Trophoblast cell (in vitro differentiated cells and primary cell): ENCODE measurements at regions not wholly inside any gene's neighbourhood (a gene's known extent, or its start where the extent isn't known, plus 50 kb on each side); places are given as distances from the start of the nearest gene placed in this dataset.

ENCODE experiments used
- DNase-seq, 2 donors: peaks; one replicate each; pipeline ENCODE4 v3.0.0-alpha.2; 2016
- H2AFZ ChIP-seq: 2 replicates; pipeline ENCODE4 v1.6.1; 2013; ENCODE audit warnings: low read length, moderate library complexity, mild to moderate bottlenecking; ENCODE audit not compliant: insufficient read depth, poor library complexity
- H2AK5ac ChIP-seq: 2 replicates; pipeline ENCODE4 v1.6.1; 2013; ENCODE audit warnings: mild to moderate bottlenecking, low read length
- H2BK120ac ChIP-seq: 2 replicates; pipeline ENCODE4 v1.6.1; 2013; ENCODE audit warnings: low read length, mild to moderate bottlenecking, moderate library complexity; ENCODE audit not compliant: insufficient read depth, poor library complexity
- H2BK12ac ChIP-seq: 2 replicates; pipeline ENCODE4 v1.6.1; 2013; ENCODE audit warnings: mild to moderate bottlenecking, low read length, moderate library complexity
- H2BK5ac ChIP-seq: 2 replicates; pipeline ENCODE4 v1.6.1; 2013; ENCODE audit warnings: low read length, low read depth, moderate library complexity, mild to moderate bottlenecking; ENCODE audit not compliant: poor library complexity
- H3K14ac ChIP-seq: 2 replicates; pipeline ENCODE4 v1.6.1; 2013; ENCODE audit warnings: mild to moderate bottlenecking, low read length
- H3K18ac ChIP-seq: 2 replicates; pipeline ENCODE4 v1.6.1; 2013; ENCODE audit warnings: mild to moderate bottlenecking, low read length
- H3K23ac ChIP-seq: 2 replicates; pipeline ENCODE4 v1.6.1; 2013; ENCODE audit warnings: low read length
- H3K27ac ChIP-seq: 2 replicates; pipeline ENCODE4 v1.5.1; 2013; ENCODE audit warnings: low read depth, mild to moderate bottlenecking, inconsistent platforms, low read length, moderate library complexity
- H3K27me3 ChIP-seq: 2 replicates; pipeline ENCODE4 v1.6.1; 2013; ENCODE audit warnings: inconsistent platforms, mild to moderate bottlenecking, low read length, moderate library complexity; ENCODE audit not compliant: insufficient read depth
- H3K36me3 ChIP-seq, 2 experiments: 1 replicate in 1 of 2; 2 replicates in 1 of 2; pipeline ENCODE4 v1.6.1; 2013; ENCODE audit warnings: low read length in 2 of 2, mild to moderate bottlenecking in 2 of 2, moderate library complexity in 1 of 2; ENCODE audit not compliant: insufficient read depth in 2 of 2, control insufficient read depth in 1 of 2
- H3K4ac ChIP-seq: 2 replicates; pipeline ENCODE4 v1.6.1; 2013; ENCODE audit warnings: low read depth, mild to moderate bottlenecking, low read length, moderate library complexity
- H3K4me1 ChIP-seq, 2 experiments: 1 replicate in 1 of 2; 2 replicates in 1 of 2; pipeline ENCODE4 v1.6.1; 2013; ENCODE audit warnings: low read length in 2 of 2, mild to moderate bottlenecking in 2 of 2, moderate library complexity in 1 of 2; ENCODE audit not compliant: insufficient read depth in 2 of 2, control insufficient read depth in 1 of 2
- H3K4me2 ChIP-seq: 2 replicates; pipeline ENCODE4 v1.6.1; 2013; ENCODE audit warnings: inconsistent platforms, mild to moderate bottlenecking, low read length, moderate library complexity
- H3K4me3 ChIP-seq: 2 replicates; pipeline ENCODE4 v1.5.1; 2013; ENCODE audit warnings: mild to moderate bottlenecking, low read depth, low read length, inconsistent platforms
- H3K79me1 ChIP-seq: one replicate; pipeline ENCODE4 v1.6.1; 2013; ENCODE audit warnings: low read length
- H3K79me2 ChIP-seq: 2 replicates; pipeline ENCODE4 v1.6.1; 2013; ENCODE audit warnings: low read length, mild to moderate bottlenecking; ENCODE audit not compliant: control insufficient read depth, insufficient read depth, poor library complexity
- H3K9ac ChIP-seq: 2 replicates; pipeline ENCODE4 v1.6.1; 2013; ENCODE audit warnings: mild to moderate bottlenecking, low read length
- H3K9me3 ChIP-seq: 2 replicates; pipeline ENCODE4 v1.6.1; 2013; ENCODE audit warnings: low read depth, mild to moderate bottlenecking, control low read depth, inconsistent platforms, low read length; ENCODE audit not compliant: insufficient read depth
- H4K12ac ChIP-seq: 2 replicates; pipeline ENCODE4 v1.6.1; 2013; ENCODE audit warnings: low read depth, mild to moderate bottlenecking, low read length, moderate library complexity
- H4K8ac ChIP-seq: 2 replicates; pipeline ENCODE4 v1.6.1; 2013; ENCODE audit warnings: low read depth, mild to moderate bottlenecking, low read length, moderate library complexity
- H4K91ac ChIP-seq: one replicate; pipeline ENCODE4 v1.6.1; 2013; ENCODE audit warnings: low read depth, mild to moderate bottlenecking, low read length, moderate library complexity
- WGBS: extraction: QIAGEN DNeasy Blood & Tissue Kit; methylation state at CpG from one replicate; pipeline ENCODE4 v1.1.7; 2013; ENCODE audit warnings: missing lambda C conversion rate; ENCODE audit not compliant: insufficient read length, insufficient coverage; ENCODE audit errors: extremely low coverage; 5-methylcytosine and 5-hydroxymethylcytosine counted together

DNA sequence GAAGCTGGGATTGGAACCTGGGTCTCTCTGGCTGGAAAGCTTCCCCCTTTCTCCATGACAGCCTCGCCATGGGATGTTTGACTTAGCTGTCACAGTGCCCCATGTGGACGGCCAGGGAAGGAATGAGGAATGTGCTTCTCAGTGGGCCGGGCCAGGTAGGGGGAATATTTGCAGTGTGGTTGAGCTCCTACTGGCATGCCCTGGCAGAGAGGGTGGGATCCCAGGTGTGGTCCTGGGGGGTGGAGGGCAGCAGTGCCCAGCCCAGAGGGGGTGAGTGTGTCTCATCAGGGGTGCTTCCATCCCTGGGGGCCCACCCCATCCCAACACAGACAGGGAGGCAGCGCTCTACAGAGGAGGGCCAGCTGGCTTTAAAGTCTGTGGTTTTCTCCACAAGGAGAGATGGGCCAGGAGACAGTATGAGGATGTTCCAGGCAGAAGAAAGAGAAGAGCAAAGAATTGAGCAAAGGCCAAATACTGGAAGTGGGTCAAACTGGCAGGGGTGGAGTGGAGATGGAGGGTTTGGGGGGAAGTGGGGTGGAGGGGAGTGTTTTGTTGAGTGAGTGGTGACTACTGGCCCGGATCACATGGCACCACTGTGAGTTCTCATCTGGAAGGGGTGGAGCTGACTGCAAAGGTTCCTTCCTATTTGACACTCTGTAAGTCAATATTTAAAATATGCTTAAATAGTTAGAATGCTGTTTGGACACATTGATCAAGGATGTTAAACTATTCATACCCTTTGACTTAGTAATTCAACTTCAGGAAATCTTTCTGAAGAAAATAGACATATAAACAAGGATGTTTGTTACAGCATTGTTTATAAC, 94.0 kb downstream of the MYCN start:
- H2BK5ac ChIP-seq, result no peak overlapping the region

DNA sequence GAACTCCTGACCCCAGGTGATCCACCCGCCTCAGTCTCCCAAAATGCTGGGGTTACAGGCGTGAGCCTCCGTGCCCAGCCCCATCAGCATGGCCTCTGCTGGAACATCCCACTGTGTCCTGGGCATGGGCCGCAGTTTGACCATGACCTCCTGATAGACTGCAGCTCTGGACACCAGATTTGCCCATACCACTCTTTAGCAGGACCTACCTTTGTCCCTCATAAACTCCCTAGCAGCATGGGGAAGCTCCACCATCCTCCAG, 92.6 kb downstream of the MYCN start:
- no peak overlapping the region for H3K9ac ChIP-seq
- H3K9me3 ChIP-seq, result no peaks in the 10 kb centered on the region
- H3K4me2 ChIP-seq, result no peak overlapping the region
- H3K36me3 ChIP-seq, result no peaks in the 10 kb centered on the region
- DNase-seq, result no peak
- no peak overlapping the region for H2BK120ac ChIP-seq
- no peaks in the 10 kb centered on the region for H3K27me3 ChIP-seq
- peaks cover 13 to 27% of the 10 kb centered on the region in 2 experiments for H3K4me1 ChIP-seq
- H2AFZ ChIP-seq, result no peak overlapping the region
- H3K23ac ChIP-seq, result no peak overlapping the region
- no CpG with 5 or more reads among the region's 4 CpGs for WGBS
- no peak overlapping the region for H3K27ac ChIP-seq
- H4K12ac ChIP-seq, result no peak overlapping the region
- H3K79me2 ChIP-seq, result no peaks in the 10 kb centered on the region
- H2BK5ac ChIP-seq, result no peak overlapping the region
- no peak overlapping the region for H3K4ac ChIP-seq
- no peak overlapping the region for H2BK12ac ChIP-seq
- no peak overlapping the region for H3K14ac ChIP-seq
- H2AK5ac ChIP-seq, result no peak overlapping the region
- no peak overlapping the region for H3K18ac ChIP-seq
- H3K4me3 ChIP-seq, result no peak overlapping the region
- peaks cover 5% of the 10 kb centered on the region for H3K79me1 ChIP-seq
- H4K91ac ChIP-seq, result no peak overlapping the region
- no peak overlapping the region for H4K8ac ChIP-seq

More for the DNA sequence above, 94.0 kb downstream of the MYCN start:
- H3K27ac ChIP-seq, result no peak overlapping the region
- no peak overlapping the region for H3K4me2 ChIP-seq
- H4K8ac ChIP-seq, result no peak overlapping the region
- no peak overlapping the region for H3K4ac ChIP-seq
- no peaks in the 10 kb centered on the region for H3K27me3 ChIP-seq
- peak overlapping the region; percentile 22 for H3K14ac ChIP-seq
- H2AFZ ChIP-seq, result no peak overlapping the region
- H3K9me3 ChIP-seq, result no peaks in the 10 kb centered on the region
- H4K12ac ChIP-seq, result no peak overlapping the region
- H3K18ac ChIP-seq, result peak overlapping the region; percentile 30
- no peaks in the 10 kb centered on the region for H3K79me2 ChIP-seq
- H2AK5ac ChIP-seq, result peak overlapping the region; percentile 32
- DNase-seq, result peak in 1 of 2 donors; percentile 41
- H2BK120ac ChIP-seq, result peak overlapping the region; percentile 64
- peaks cover 9% of the 10 kb centered on the region for H3K79me1 ChIP-seq
- H3K4me1 ChIP-seq, result peaks cover 13 to 29% of the 10 kb centered on the region in 2 experiments
- WGBS, result no CpG with 5 or more reads among the region's 5 CpGs
- peak overlapping the region; percentile 56 for H2BK12ac ChIP-seq
- no peaks in the 10 kb centered on the region for H3K36me3 ChIP-seq
- no peak overlapping the region for H3K9ac ChIP-seq
- peak overlapping the region; percentile 40 for H4K91ac ChIP-seq
- H3K4me3 ChIP-seq, result no peak overlapping the region
- no peak overlapping the region for H3K23ac ChIP-seq

DNA sequence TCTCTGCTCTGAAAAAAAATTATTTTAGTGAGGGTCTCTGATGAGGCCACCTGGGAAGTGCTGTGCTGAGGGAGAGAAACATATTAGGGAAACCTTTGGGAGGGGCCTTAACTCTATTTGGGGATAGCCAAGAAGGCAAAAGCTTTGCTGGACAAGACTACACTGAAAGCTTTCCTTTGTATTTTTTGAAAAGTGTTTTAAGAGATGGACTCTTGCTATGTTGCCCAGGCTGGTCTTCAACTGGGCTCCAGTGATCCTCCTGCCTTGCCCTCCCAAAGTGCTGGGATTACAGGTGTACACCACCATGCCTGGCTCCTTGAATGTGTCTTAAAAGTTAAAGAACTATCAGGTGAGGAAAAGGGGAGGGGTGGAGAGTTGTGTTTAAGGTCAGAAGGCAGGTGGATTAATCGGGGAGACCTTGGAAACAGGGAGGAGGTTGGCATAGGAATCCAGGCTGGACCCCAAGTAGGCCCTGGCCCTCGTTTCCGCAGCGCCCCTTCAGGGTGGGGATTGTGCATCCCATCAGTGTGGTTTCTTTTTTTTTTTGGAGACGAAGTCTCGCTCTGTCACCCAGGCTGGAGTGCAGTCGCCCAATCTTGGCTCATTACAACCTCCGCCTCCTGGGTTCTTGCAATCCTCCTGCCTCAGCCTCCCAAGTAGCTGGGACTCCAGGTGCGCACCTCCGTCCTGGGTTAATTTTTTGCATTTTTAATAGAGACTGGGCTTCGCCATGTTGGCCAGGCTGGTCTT, 92.1 kb downstream of the MYCN start:
- H4K8ac ChIP-seq, result no peak overlapping the region

DNA sequence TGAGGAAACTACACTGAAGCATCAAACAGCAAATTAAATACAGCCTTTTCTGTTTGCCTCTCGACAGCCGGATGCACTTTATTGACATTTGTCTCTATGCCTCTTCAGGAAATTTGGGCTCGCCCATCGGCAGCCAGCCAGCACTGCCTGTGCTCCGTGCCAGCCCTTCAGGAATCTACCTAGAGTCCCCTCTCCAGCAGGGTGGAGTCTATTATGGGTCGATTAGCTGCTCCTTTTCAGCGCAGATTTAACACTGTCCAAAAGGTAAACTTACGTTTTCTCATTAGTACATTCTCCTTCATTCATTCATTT, 91.5 kb downstream of the MYCN start:
- no peak overlapping the region for H2AK5ac ChIP-seq
- peaks cover 5% of the 10 kb centered on the region for H3K79me1 ChIP-seq
- no peak overlapping the region for H3K14ac ChIP-seq
- no peak overlapping the region for H2AFZ ChIP-seq
- H3K27me3 ChIP-seq, result no peaks in the 10 kb centered on the region
- H3K79me2 ChIP-seq, result no peaks in the 10 kb centered on the region
- no peaks in the 10 kb centered on the region for H3K36me3 ChIP-seq
- H3K9ac ChIP-seq, result no peak overlapping the region
- H3K18ac ChIP-seq, result no peak overlapping the region
- DNase-seq, result no peak
- no peak overlapping the region for H2BK5ac ChIP-seq
- no peak overlapping the region for H3K4ac ChIP-seq
- no peak overlapping the region for H4K8ac ChIP-seq
- WGBS, result 100% methylated on average over 1 of the region's 8 CpGs
- no peak overlapping the region for H4K91ac ChIP-seq
- H2BK12ac ChIP-seq, result no peak overlapping the region
- peaks cover 7 to 20% of the 10 kb centered on the region in 2 experiments for H3K4me1 ChIP-seq
- no peak overlapping the region for H3K27ac ChIP-seq
- no peaks in the 10 kb centered on the region for H3K9me3 ChIP-seq
- no peak overlapping the region for H3K4me2 ChIP-seq
- no peak overlapping the region for H3K23ac ChIP-seq
- H2BK120ac ChIP-seq, result no peak overlapping the region
- H3K4me3 ChIP-seq, result no peak overlapping the region
- no peak overlapping the region for H4K12ac ChIP-seq

More for the DNA sequence above, 92.1 kb downstream of the MYCN start:
- no peak overlapping the region for H2BK120ac ChIP-seq
- H3K4me3 ChIP-seq, result no peak overlapping the region
- H3K18ac ChIP-seq, result no peak overlapping the region
- no peaks in the 10 kb centered on the region for H3K79me2 ChIP-seq
- no peak overlapping the region for H4K12ac ChIP-seq
- no peak for DNase-seq
- H3K79me1 ChIP-seq, result peaks cover 5% of the 10 kb centered on the region
- H3K4ac ChIP-seq, result no peak overlapping the region
- H3K27me3 ChIP-seq, result no peaks in the 10 kb centered on the region
- no peak overlapping the region for H3K9ac ChIP-seq
- H3K14ac ChIP-seq, result no peak overlapping the region
- WGBS, result no CpG with 5 or more reads among the region's 11 CpGs
- no peaks in the 10 kb centered on the region for H3K36me3 ChIP-seq
- H3K9me3 ChIP-seq, result no peaks in the 10 kb centered on the region
- H2AFZ ChIP-seq, result no peak overlapping the region
- no peak overlapping the region for H3K4me2 ChIP-seq
- no peak overlapping the region for H2AK5ac ChIP-seq
- H4K91ac ChIP-seq, result no peak overlapping the region
- no peak overlapping the region for H2BK12ac ChIP-seq
- H3K27ac ChIP-seq, result no peak overlapping the region
- no peak overlapping the region for H3K23ac ChIP-seq
- H2BK5ac ChIP-seq, result no peak overlapping the region
- H3K4me1 ChIP-seq, result peaks cover 12 to 23% of the 10 kb centered on the region in 2 experiments
